Germinal center (tissue), 1 donor: ENCODE measurements at regions not wholly inside any gene's neighbourhood (a gene's known extent, or its start where the extent isn't known, plus 50 kb on each side); places are given as distances from the start of the nearest gene placed in this dataset.
"Not testable (repeated sequence)": the region's sequence is repeated elsewhere in the genome, so short reads cannot be mapped to it uniquely, and the experiment has no call there.

ENCODE experiments used
- DNase-seq: peaks from one replicate; pipeline ENCODE4 v3.0.0; 2012; ENCODE audit warnings: mixed read lengths, low spot score

DNA sequence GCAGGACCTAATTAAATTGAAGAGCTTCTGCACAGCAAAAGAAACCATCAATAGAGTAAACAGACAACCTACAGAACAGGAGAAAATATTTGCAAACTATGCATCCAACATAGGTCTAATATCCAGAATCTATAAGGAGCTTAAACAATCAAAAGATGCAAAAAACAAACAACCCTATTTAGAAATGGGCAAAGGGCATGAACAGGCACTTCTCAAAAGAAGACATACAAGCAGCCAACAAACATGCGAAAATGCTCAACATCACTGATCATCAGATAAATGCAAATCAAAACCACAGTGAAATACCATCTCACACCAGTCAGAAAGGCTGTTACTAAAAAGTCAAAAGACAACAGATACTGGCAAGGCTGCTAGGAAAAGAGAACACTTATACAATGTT lies 189.2 kb downstream of the CYP26B1 start:
- DNase-seq: not testable (repeated sequence)

- no peak for DNase-seq
Observed at GRCh38 chr2:71952572-71953188, 195.0 kb downstream of the CYP26B1 start.

DNA sequence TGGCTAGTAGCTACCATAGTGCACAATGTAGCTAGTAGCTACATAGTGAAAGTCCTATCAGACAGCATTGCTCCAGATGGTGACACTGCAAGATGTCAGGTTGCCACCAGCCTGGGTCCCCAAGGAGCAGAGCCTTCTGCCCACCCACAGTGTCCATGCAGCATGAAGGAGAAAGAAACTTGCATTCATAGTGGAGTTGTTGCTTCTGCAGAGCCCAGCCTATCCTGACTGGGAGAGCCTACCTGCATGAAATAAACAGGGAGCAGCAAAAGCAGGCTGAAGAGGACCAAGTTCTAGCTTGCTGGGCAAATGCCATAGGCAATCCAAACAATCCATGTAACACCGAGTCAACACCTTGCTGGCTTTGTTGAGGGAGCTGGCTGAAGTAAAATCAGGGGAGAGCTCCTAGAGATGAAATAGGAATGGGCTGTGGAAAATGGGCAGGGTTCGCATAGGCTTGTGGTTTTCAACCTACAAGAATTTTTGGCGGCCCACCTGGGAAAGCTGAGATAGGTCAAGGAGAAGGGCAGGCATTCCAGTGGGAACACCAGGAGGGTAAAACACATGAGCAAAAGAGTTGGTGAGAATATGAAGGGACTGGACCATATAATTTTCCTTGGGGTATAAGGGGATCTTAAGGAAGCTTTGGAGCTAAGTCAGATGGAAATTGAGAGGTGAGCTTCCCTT lies 195.8 kb downstream of the CYP26B1 start:
- no peak for DNase-seq

DNA sequence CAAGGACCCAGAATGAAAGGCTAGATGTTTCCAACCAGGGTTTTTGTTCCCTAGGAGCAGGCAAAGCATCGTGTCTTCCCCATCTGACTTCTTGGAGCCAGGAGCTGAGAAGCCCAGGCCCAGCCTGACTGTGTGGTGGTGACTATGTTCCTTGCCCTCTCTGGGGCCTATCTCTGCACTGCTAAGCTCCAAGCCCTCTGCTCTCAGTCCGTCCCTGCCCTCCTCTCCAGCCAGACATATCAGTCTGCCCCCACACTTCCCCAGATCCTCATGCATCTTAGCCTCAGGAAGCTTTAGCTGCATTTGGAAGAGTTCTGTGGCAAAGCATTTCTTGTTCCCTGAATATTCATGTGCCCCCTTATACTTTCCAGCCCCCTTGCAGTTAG lies 196.6 kb downstream of the CYP26B1 start:
- no peak for DNase-seq

GRCh38 chr2:71950256-71951082 lies 197.2 kb downstream of the CYP26B1 start:
- DNase-seq: no peak

DNA sequence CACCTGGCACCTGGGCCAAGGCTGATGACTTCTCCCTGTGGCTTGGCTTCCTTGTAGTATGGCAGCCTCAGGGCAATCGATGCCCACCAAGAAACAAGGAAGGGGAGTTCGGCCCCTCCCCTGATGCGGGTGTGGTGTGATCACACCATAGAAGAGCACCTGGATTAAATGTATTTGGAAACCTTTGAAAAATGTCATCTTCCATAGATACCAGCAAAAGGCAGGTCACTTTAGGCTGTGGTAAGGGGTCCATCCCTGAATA lies 198.2 kb downstream of the CYP26B1 start:
- no peak for DNase-seq

- no peak for DNase-seq
Observed at GRCh38 chr2:71948781-71949536, 198.7 kb downstream of the CYP26B1 start.

- DNase-seq: no peak
Observed at GRCh38 chr2:71947809-71948208, 199.9 kb downstream of the CYP26B1 start.

- DNase-seq: no peak
Observed at GRCh38 chr2:71945603-71945959, 202.1 kb downstream of the CYP26B1 start.

DNA sequence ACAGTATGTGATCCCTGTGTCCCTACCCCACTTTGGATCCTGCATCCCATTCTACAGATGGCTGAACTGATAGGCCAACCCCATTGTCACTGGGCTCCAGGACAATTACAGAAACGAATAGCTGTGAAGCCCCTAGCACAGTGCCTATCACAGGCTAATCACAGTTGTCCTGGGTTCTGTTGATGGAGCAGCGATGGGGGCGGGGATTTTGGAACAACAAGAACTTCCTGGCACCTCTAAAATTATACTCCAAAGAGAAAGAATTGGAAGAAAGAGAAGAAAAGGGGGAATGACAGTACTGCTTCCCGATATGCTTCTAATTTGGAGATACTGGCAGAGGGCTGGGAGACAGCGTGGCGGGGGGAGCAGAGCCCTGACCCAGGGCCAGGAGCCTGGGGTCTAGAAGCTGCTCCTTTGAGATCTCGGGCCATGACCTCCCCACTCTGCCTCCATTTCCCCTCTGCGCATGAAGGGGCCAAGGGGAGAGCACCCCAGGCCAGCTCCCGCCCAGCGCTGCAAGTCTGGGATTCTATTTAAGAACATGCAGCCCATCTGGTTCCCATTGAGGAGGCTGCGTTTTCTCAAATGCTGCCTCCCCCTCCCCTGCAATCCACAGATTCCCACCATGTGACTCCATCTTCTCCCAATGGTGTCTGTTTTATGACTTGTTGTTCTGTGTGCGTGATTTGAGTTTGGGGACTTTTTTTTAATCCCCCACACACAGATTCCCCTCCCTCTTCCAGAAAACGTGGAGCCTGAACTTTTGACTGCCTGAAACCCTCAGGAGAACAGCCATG lies 202.7 kb downstream of the CYP26B1 start:
- no peak for DNase-seq

GRCh38 chr2:71944183-71944550 lies 203.5 kb downstream of the CYP26B1 start:
- no peak for DNase-seq

GRCh38 chr2:71943238-71944182 lies 204.2 kb downstream of the CYP26B1 start:
- DNase-seq: no peak

GRCh38 chr2:71941726-71942525 lies 205.7 kb downstream of the CYP26B1 start:
- DNase-seq: no peak

DNA sequence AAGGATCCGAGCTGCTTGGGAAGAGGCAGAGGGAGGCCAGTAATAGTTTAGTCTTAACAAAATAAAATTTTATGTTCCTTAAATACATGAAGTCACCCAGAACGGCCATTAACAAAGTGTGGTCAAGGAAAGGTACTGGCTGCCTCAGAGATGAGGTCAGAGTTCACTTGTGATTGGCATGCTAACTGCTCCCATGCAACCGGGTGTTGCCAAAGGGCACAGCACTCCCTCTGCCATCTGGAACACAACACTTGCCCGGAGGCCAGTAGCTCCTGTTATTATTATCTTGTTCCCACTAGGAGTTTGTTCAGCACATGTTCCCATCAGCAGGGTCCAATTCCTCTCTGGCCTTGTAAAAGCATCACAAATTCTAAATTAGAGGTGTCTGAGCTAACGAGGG lies 207.0 kb downstream of the CYP26B1 start:
- DNase-seq: no peak

- DNase-seq: no peak
Observed at GRCh38 chr2:71939588-71940535, 207.8 kb downstream of the CYP26B1 start.

DNA sequence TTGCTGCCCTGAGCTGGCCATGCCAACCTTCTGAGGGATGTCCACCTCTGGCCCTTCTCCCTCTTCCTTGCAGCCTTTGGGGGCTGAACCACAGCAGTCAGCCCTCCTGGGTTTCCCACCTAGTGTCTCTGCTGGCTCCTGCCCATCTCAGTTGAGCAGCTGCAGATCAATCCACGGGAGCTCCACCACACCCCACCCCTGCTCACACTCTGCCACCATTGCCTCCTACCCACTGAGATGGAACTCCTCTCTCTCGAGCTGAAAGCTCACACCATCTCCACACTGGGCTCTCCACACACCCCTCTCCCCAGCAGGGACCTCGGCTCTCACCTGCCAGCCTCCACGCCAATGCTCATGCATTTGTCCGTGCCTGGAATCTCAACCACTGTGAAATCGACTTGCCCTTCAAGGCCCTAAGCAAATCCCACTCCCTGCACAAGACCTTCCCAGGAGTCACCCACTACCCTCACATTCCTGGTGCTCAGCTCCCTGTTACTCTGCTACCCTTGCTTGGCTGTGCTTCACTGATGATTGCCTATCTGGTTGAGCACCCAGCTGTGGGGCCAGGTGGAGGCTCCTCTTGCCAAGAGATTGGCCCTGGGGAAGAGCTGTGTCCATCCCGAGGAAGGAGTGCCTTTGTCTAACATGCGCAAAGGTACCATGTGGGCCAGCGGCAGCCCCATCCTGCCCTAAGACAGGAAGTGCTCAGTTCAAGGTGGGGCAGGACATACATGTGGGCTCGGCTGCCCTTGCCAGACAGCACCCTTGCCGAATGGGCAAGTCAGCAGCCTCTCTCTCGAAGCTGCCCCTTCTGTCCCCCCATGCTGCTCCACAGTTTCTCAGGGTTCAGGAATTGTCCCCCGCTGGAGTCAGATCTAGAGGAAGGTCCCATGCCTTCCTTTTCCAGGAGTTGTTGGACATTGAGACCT lies 208.7 kb downstream of the CYP26B1 start:
- DNase-seq: no peak

- no peak for DNase-seq
Observed at GRCh38 chr2:71938108-71938507, 209.6 kb downstream of the CYP26B1 start.

GRCh38 chr2:71937396-71937795 lies 210.3 kb downstream of the CYP26B1 start:
- no peak for DNase-seq
